ENCODE measurements at regions not wholly inside any gene's neighbourhood (a gene's known extent, or its start where the extent isn't known, plus 50 kb on each side); places are given as distances from the start of the nearest gene placed in this dataset.

DNA sequence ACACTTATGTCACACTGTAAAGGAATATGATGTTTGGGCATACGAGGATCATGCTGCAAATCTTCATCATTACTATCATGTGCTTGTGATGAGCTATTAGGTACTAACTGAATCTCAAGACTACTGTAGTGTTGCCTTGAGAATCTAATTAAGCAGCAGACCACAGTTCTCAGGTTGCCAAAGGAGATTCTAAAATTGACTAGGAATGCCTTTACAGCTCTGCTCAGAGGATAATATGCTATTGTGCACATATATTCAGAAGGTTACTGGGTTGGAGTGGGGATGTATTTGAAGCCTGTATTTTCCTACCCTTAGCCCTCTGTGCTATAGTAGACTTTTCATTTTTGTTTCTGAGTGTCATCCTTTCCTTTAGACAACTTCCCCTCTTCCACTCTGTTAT lies 175.1 kb downstream of the CDH19 start:
- H3K79me1 ChIP-seq (ENCODE audit: low read length): no peaks in the 10 kb centered on the region
- no peak overlapping the region for H3K27ac ChIP-seq (ENCODE audit: low read depth, low read length)
- H3K14ac ChIP-seq (ENCODE audit: low read length): no peak overlapping the region
- no peak overlapping the region for H2BK12ac ChIP-seq (ENCODE audit: low read length)
- no peak overlapping the region for H3K23ac ChIP-seq (ENCODE audit: low read length)
- H3K4ac ChIP-seq (ENCODE audit: low read depth, low read length): no peak overlapping the region
- no peak overlapping the region for H2AK5ac ChIP-seq (ENCODE audit: low read length)
- no CpG with 5 or more reads among the region's 1 CpG for WGBS (ENCODE audit: extremely low coverage, insufficient coverage, insufficient read length)
- H4K12ac ChIP-seq (ENCODE audit: low read depth, low read length): no peak overlapping the region
- no peaks in the 10 kb centered on the region for H3K79me2 ChIP-seq (ENCODE audit: control insufficient read depth, insufficient read depth, low read length, poor library complexity)
- H2BK5ac ChIP-seq (ENCODE audit: low read depth, low read length, poor library complexity): no peak overlapping the region
- no peaks in the 10 kb centered on the region for H3K4me1 ChIP-seq (ENCODE audit: control insufficient read depth in 1 of 2, insufficient read depth in 2 of 2, low read length in 2 of 2)
- H2AFZ ChIP-seq (ENCODE audit: insufficient read depth, low read length, poor library complexity): no peak overlapping the region
- H2BK120ac ChIP-seq (ENCODE audit: insufficient read depth, low read length, poor library complexity): no peak overlapping the region
- no peak overlapping the region for H3K4me3 ChIP-seq (ENCODE audit: low read depth, low read length)
- H3K18ac ChIP-seq (ENCODE audit: low read length): no peak overlapping the region
- no peaks in the 10 kb centered on the region for H3K27me3 ChIP-seq (ENCODE audit: insufficient read depth, low read length)
- no peak overlapping the region for H3K4me2 ChIP-seq (ENCODE audit: low read length)
- no peaks in the 10 kb centered on the region for H3K36me3 ChIP-seq (ENCODE audit: control insufficient read depth in 1 of 2, insufficient read depth in 2 of 2, low read length in 2 of 2)
- no peak overlapping the region for H4K91ac ChIP-seq (ENCODE audit: low read depth, low read length)
- H3K9ac ChIP-seq (ENCODE audit: low read length): no peak overlapping the region
- no peak for DNase-seq
- H3K9me3 ChIP-seq (ENCODE audit: insufficient read depth, low read depth, low read length): no peaks in the 10 kb centered on the region
- H4K8ac ChIP-seq (ENCODE audit: low read depth, low read length): no peak overlapping the region

DNA sequence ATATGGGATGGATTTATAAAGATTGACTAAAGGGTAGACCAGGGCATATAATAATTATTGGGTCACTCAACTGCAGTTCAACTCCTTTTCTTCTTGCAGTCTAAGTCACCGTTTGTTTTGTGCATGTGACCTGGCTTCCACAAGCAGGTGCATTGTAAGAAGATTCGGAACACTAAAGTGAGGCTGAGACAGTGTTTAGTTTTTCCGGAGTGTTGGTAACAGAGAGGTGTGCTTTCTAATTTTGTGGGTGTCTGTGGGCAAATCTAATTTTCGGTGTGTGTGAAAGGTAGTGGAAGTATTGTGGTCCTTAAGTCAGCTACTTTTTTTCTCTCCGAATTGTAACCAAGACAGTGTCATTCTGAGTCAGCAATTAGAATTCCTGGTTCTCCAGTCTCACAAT lies 184.5 kb downstream of the CDH19 start:
- Histone ChIP-seq H3K79me1 (ENCODE audit: low read length) (no peaks in the 10 kb centered on the region), H3K79me2 (ENCODE audit: control insufficient read depth, insufficient read depth, low read length, poor library complexity) (no peaks in the 10 kb centered on the region), H4K91ac (ENCODE audit: low read depth, low read length) (no peak overlapping the region), H2BK5ac (ENCODE audit: low read depth, low read length, poor library complexity) (no peak overlapping the region), H3K23ac (ENCODE audit: low read length) (no peak overlapping the region), H2BK120ac (ENCODE audit: insufficient read depth, low read length, poor library complexity) (no peak overlapping the region), H3K27me3 (ENCODE audit: insufficient read depth, low read length) (no peaks in the 10 kb centered on the region), H3K4me1 (ENCODE audit: control insufficient read depth in 1 of 2, insufficient read depth in 2 of 2, low read length in 2 of 2) (no peaks in the 10 kb centered on the region), H3K4me2 (ENCODE audit: low read length) (no peak overlapping the region), H4K12ac (ENCODE audit: low read depth, low read length) (no peak overlapping the region), H3K9me3 (ENCODE audit: insufficient read depth, low read depth, low read length) (no peaks in the 10 kb centered on the region), H3K18ac (ENCODE audit: low read length) (no peak overlapping the region), H4K8ac (ENCODE audit: low read depth, low read length) (no peak overlapping the region), H3K9ac (ENCODE audit: low read length) (no peak overlapping the region), H3K4me3 (ENCODE audit: low read depth, low read length) (no peak overlapping the region), H3K4ac (ENCODE audit: low read depth, low read length) (no peak overlapping the region), H2AK5ac (ENCODE audit: low read length) (no peak overlapping the region), H3K14ac (ENCODE audit: low read length) (no peak overlapping the region), H3K27ac (ENCODE audit: low read depth, low read length) (no peak overlapping the region), H2BK12ac (ENCODE audit: low read length) (no peak overlapping the region), H3K36me3 (ENCODE audit: control insufficient read depth in 1 of 2, insufficient read depth in 2 of 2, low read length in 2 of 2) (no peaks in the 10 kb centered on the region), H2AFZ (ENCODE audit: insufficient read depth, low read length, poor library complexity) (no peak overlapping the region)
- no peak for DNase-seq
- WGBS (ENCODE audit: extremely low coverage, insufficient coverage, insufficient read length): no CpG with 5 or more reads among the region's 5 CpGs

DNA sequence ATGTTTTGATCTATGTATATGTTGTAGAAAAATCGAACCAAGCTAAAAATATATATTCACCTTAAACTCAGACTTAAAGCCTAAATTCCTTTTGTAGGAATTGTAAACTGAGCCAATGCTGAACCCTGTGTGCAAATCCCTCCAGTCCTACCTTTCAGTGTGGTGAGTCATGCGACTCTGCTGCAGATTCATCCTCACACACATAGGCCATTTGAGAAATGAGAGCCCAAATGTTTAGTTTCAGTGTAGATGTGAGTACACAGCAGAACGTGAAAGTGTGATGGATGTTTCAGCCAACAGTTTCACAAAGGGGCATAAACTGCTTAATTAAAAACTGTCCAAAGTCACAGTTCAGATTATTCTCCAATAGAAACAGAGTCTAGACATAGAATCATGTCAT lies 193.2 kb downstream of the CDH19 start:
- H4K12ac ChIP-seq (ENCODE audit: low read depth, low read length): no peak overlapping the region
- H3K4me3 ChIP-seq (ENCODE audit: low read depth, low read length): no peak overlapping the region
- no peak overlapping the region for H2BK5ac ChIP-seq (ENCODE audit: low read depth, low read length, poor library complexity)
- no CpG with 5 or more reads among the region's 3 CpGs for WGBS (ENCODE audit: extremely low coverage, insufficient coverage, insufficient read length)
- H3K14ac ChIP-seq (ENCODE audit: low read length): no peak overlapping the region
- no peak for DNase-seq
- no peak overlapping the region for H3K23ac ChIP-seq (ENCODE audit: low read length)
- H3K9ac ChIP-seq (ENCODE audit: low read length): no peak overlapping the region
- H2BK12ac ChIP-seq (ENCODE audit: low read length): no peak overlapping the region
- no peak overlapping the region for H3K27ac ChIP-seq (ENCODE audit: low read depth, low read length)
- H2AFZ ChIP-seq (ENCODE audit: insufficient read depth, low read length, poor library complexity): no peak overlapping the region
- no peak overlapping the region for H2BK120ac ChIP-seq (ENCODE audit: insufficient read depth, low read length, poor library complexity)
- H3K79me1 ChIP-seq (ENCODE audit: low read length): no peaks in the 10 kb centered on the region
- H4K91ac ChIP-seq (ENCODE audit: low read depth, low read length): no peak overlapping the region
- no peak overlapping the region for H3K4me2 ChIP-seq (ENCODE audit: low read length)
- no peaks in the 10 kb centered on the region for H3K36me3 ChIP-seq (ENCODE audit: control insufficient read depth in 1 of 2, insufficient read depth in 2 of 2, low read length in 2 of 2)
- no peak overlapping the region for H4K8ac ChIP-seq (ENCODE audit: low read depth, low read length)
- no peaks in the 10 kb centered on the region for H3K79me2 ChIP-seq (ENCODE audit: control insufficient read depth, insufficient read depth, low read length, poor library complexity)
- H3K4me1 ChIP-seq (ENCODE audit: control insufficient read depth in 1 of 2, insufficient read depth in 2 of 2, low read length in 2 of 2): no peaks in the 10 kb centered on the region
- H2AK5ac ChIP-seq (ENCODE audit: low read length): no peak overlapping the region
- no peaks in the 10 kb centered on the region for H3K9me3 ChIP-seq (ENCODE audit: insufficient read depth, low read depth, low read length)
- no peaks in the 10 kb centered on the region for H3K27me3 ChIP-seq (ENCODE audit: insufficient read depth, low read length)
- H3K4ac ChIP-seq (ENCODE audit: low read depth, low read length): no peak overlapping the region
- no peak overlapping the region for H3K18ac ChIP-seq (ENCODE audit: low read length)

DNA sequence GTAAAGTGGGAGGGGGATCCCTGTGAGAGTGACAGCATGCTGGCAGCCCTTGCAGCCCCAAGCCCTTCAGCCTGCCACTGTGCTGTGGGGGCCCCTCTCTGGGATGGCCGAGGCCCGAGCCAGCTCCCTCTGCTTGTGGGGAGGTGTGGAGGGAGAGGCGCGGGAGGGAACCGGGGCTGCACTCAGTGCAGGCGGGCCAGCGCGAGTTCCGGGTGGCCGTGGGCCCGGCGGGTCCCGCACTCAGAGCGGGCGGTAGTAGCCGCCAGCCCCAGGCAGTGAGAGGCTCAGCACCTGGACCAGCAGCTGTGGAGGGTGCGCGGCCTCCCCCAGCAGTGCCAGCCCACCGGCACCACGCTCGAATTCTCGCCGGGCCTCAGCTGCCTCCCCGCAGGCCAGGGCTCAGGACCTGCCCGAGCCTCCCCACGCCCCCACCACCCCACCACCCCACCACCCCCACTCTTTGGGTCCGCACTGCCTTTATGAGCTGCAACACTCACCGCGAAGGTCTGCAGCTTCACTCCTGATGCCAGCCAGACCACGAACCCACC lies 208.1 kb downstream of the CDH19 start:
- H3K79me1 ChIP-seq (ENCODE audit: low read length): no peaks in the 10 kb centered on the region
- H2BK5ac ChIP-seq (ENCODE audit: low read depth, low read length, poor library complexity): no peak overlapping the region
- H3K79me2 ChIP-seq (ENCODE audit: control insufficient read depth, insufficient read depth, low read length, poor library complexity): no peaks in the 10 kb centered on the region
- H2AK5ac ChIP-seq (ENCODE audit: low read length): no peak overlapping the region
- no peak overlapping the region for H3K9ac ChIP-seq (ENCODE audit: low read length)
- H2BK120ac ChIP-seq (ENCODE audit: insufficient read depth, low read length, poor library complexity): no peak overlapping the region
- peaks cover 5% of the 10 kb centered on the region for H3K9me3 ChIP-seq (ENCODE audit: insufficient read depth, low read depth, low read length)
- no peak overlapping the region for H4K91ac ChIP-seq (ENCODE audit: low read depth, low read length)
- H3K4me3 ChIP-seq (ENCODE audit: low read depth, low read length): no peak overlapping the region
- H3K14ac ChIP-seq (ENCODE audit: low read length): no peak overlapping the region
- no peak overlapping the region for H4K12ac ChIP-seq (ENCODE audit: low read depth, low read length)
- H4K8ac ChIP-seq (ENCODE audit: low read depth, low read length): no peak overlapping the region
- H2BK12ac ChIP-seq (ENCODE audit: low read length): no peak overlapping the region
- no peaks in the 10 kb centered on the region for H3K27me3 ChIP-seq (ENCODE audit: insufficient read depth, low read length)
- no peak overlapping the region for H3K4me2 ChIP-seq (ENCODE audit: low read length)
- no peaks in the 10 kb centered on the region for H3K4me1 ChIP-seq (ENCODE audit: control insufficient read depth in 1 of 2, insufficient read depth in 2 of 2, low read length in 2 of 2)
- no peaks in the 10 kb centered on the region for H3K36me3 ChIP-seq (ENCODE audit: control insufficient read depth in 1 of 2, insufficient read depth in 2 of 2, low read length in 2 of 2)
- no peak overlapping the region for H2AFZ ChIP-seq (ENCODE audit: insufficient read depth, low read length, poor library complexity)
- no peak for DNase-seq
- no CpG with 5 or more reads among the region's 30 CpGs for WGBS (ENCODE audit: extremely low coverage, insufficient coverage, insufficient read length)
- no peak overlapping the region for H3K18ac ChIP-seq (ENCODE audit: low read length)
- H3K23ac ChIP-seq (ENCODE audit: low read length): no peak overlapping the region
- no peak overlapping the region for H3K4ac ChIP-seq (ENCODE audit: low read depth, low read length)
- no peak overlapping the region for H3K27ac ChIP-seq (ENCODE audit: low read depth, low read length)
